Cardiac muscle cell (in vitro differentiated cells and primary cell): ENCODE measurements at regions not wholly inside any gene's neighbourhood (a gene's known extent, or its start where the extent isn't known, plus 50 kb on each side); places are given as distances from the start of the nearest gene placed in this dataset.
"Not testable (repeated sequence)": the region's sequence is repeated elsewhere in the genome, so short reads cannot be mapped to it uniquely, and the experiment has no call there.

ENCODE experiments used
- DNase-seq, 2 donors: peaks; one replicate each; pipeline versions ENCODE4 v3.0.0 to v3.0.0-alpha.2; 2010 to 2017; ENCODE audit warnings: low read depth in 1 of 2, low spot score in 1 of 2
- H3K27ac ChIP-seq: fragments of 200-600 bp; sonication (generic); 2 replicates; pipeline ENCODE4 v1.5.1; 2016
- H3K27me3 ChIP-seq: fragments of 200-600 bp; sonication (generic); 2 replicates; pipeline ENCODE4 v1.6.0; 2016; ENCODE audit warnings: control low read depth
- H3K36me3 ChIP-seq: fragments of 200-600 bp; sonication (generic); 2 replicates; pipeline ENCODE4 v1.5.1; 2016; ENCODE audit warnings: control low read depth
- H3K4me1 ChIP-seq: fragments of 200-600 bp; sonication (generic); 2 replicates; pipeline ENCODE4 v1.8.1; 2017; ENCODE audit warnings: low read depth, mild to moderate bottlenecking, mixed run types
- H3K4me3 ChIP-seq: fragments of 200-600 bp; sonication (generic); 2 replicates; pipeline ENCODE4 v1.5.1; 2016; ENCODE audit warnings: mild to moderate bottlenecking
- H3K9me3 ChIP-seq: fragments of 200-600 bp; sonication (generic); 2 replicates; pipeline ENCODE4 v1.5.1; 2017; ENCODE audit warnings: low read depth, mild to moderate bottlenecking, control low read depth
- CTCF ChIP-seq: IDR thresholded peaks from 2 replicates; pipeline ENCODE4 v1.5.1; 2012; ENCODE audit warnings: low read depth, mild to moderate bottlenecking, low read length

DNA sequence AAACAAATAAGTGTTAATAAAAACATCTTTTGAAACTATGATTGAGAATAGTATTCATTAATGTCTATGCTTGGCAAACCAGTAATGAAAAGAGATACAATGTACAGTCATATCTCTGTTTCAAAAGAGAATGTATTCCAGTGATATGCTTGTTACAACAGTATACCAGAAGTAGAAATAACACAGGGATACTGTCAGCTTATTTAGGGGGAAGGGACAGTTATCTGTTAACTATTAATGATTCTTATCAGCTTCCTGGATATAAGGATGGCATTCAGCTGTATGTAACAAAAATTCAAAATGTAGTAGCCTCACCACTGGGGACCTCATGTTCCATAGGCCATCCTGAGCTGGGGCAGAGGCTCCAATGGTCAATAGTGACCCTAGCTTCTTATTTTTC lies 103.8 kb upstream of the TBX18 start:
- H3K27me3 ChIP-seq, result no peaks in the 10 kb centered on the region
- no peaks in the 10 kb centered on the region for H3K4me1 ChIP-seq
- H3K4me3 ChIP-seq, result no peak overlapping the region
- no peaks in the 10 kb centered on the region for H3K9me3 ChIP-seq
- no peak for DNase-seq
- no peak overlapping the region for H3K27ac ChIP-seq
- H3K36me3 ChIP-seq, result no peaks in the 10 kb centered on the region
- no peak for TF ChIP-seq CTCF

GRCh38 chr6:84867521-84867920 lies 103.1 kb upstream of the TBX18 start:
- peak in 1 of 2 donors; percentile 87 for DNase-seq
- no peaks in the 10 kb centered on the region for H3K36me3 ChIP-seq
- no peaks in the 10 kb centered on the region for H3K4me1 ChIP-seq
- H3K9me3 ChIP-seq, result no peaks in the 10 kb centered on the region
- H3K27me3 ChIP-seq, result no peaks in the 10 kb centered on the region
- H3K27ac ChIP-seq, result no peak overlapping the region
- no peak overlapping the region for H3K4me3 ChIP-seq
- TF ChIP-seq CTCF, result no peak

- no peak for TF ChIP-seq CTCF
- no peak overlapping the region for H3K27ac ChIP-seq
- peak in 1 of 2 donors; percentile 45 for DNase-seq
Measured at GRCh38 chr6:84866715-84867114, 102.3 kb upstream of the TBX18 start.

DNA sequence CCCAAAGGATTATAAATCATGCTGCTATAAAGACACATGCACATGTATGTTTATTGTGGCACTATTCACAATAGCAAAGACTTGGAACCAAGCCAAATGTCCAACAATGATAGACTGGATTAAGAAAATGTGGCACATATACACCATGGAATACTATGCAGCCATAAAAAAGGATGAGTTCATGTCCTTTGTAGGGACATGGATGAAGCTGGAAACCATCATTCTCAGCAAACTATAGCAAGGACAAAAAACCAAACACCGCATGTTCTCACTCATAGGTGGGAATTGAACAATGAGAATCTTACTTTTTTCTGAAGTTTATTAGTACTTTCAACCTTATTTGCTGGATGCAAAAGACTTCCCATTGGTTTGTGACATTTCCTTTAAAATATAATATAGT lies 101.0 kb upstream of the TBX18 start:
- H3K4me3 ChIP-seq, H3K4me1 ChIP-seq, H3K36me3 ChIP-seq, DNase-seq, H3K9me3 ChIP-seq, H3K27ac ChIP-seq, H3K27me3 ChIP-seq: not testable (repeated sequence)

More at GRCh38 chr6:84866715-84867114, 102.3 kb upstream of the TBX18 start:
- Histone ChIP-seq H3K4me3 (no peak overlapping the region), H3K27me3 (no peaks in the 10 kb centered on the region), H3K36me3 (no peaks in the 10 kb centered on the region), H3K4me1 (no peaks in the 10 kb centered on the region), H3K9me3 (no peaks in the 10 kb centered on the region)

DNA sequence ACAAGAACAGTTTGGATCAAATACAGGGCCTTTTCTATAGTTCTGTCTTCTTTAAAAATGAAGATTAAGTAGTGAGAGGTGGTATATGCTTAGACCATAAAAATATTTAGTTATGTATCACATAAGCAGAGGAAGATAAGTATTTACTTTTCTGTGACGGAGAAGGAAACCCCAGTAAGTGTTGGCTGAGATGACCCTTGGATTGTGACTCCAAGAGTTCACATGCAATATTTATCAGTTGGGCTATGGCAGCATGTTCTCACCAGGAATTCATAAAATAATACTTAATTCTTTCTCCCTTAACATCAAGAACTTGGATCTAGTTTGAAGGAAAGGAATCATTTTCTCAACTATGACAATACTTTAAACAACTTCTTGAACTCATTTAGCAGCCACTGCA lies 98.4 kb upstream of the TBX18 start:
- Histone ChIP-seq H3K27me3 (no peaks in the 10 kb centered on the region), H3K9me3 (no peaks in the 10 kb centered on the region), H3K4me3 (no peak overlapping the region), H3K4me1 (no peaks in the 10 kb centered on the region), H3K27ac (no peak overlapping the region), H3K36me3 (no peaks in the 10 kb centered on the region)
- no peak for TF ChIP-seq CTCF
- DNase-seq, result no peak

- no peak for TF ChIP-seq CTCF
- no peak overlapping the region for H3K4me3 ChIP-seq
- no peak overlapping the region for H3K27ac ChIP-seq
- H3K27me3 ChIP-seq, result no peaks in the 10 kb centered on the region
- no peaks in the 10 kb centered on the region for H3K36me3 ChIP-seq
- H3K9me3 ChIP-seq, result no peaks in the 10 kb centered on the region
- H3K4me1 ChIP-seq, result no peaks in the 10 kb centered on the region
- DNase-seq, result no peak
Measured at GRCh38 chr6:84860920-84861319, 96.5 kb upstream of the TBX18 start.
